ENCODE measurements at regions not wholly inside any gene's neighbourhood (a gene's known extent, or its start where the extent isn't known, plus 50 kb on each side); places are given as distances from the start of the nearest gene placed in this dataset.
"Not testable (repeated sequence)": the region's sequence is repeated elsewhere in the genome, so short reads cannot be mapped to it uniquely, and the experiment has no call there.

- DNase-seq, result no peak
Measured at GRCh38 chr9:129453734-129454133, 167.2 kb downstream of the C9orf50 start.

GRCh38 chr9:129451669-129452068, 169.2 kb downstream of the C9orf50 start:
- no peak for DNase-seq

GRCh38 chr9:129451089-129451656, 169.7 kb downstream of the C9orf50 start:
- no peak for DNase-seq

GRCh38 chr9:129449066-129449465, 171.8 kb downstream of the C9orf50 start:
- DNase-seq, result no peak

GRCh38 chr9:129446828-129447550, 173.9 kb downstream of the C9orf50 start:
- DNase-seq, result no peak

- no peak for DNase-seq
Measured at GRCh38 chr9:129445794-129446306, 175.1 kb downstream of the C9orf50 start.

- not testable (repeated sequence) for DNase-seq
Measured at GRCh38 chr9:129443515-129444164, 177.3 kb downstream of the C9orf50 start.

- DNase-seq, result no peak
Measured at GRCh38 chr9:129442803-129443511, 177.9 kb downstream of the C9orf50 start.

- no peak for DNase-seq
Measured at GRCh38 chr9:129441852-129442251, 179.0 kb downstream of the C9orf50 start.

- DNase-seq, result no peak
Measured at GRCh38 chr9:129440435-129441186, 180.3 kb downstream of the C9orf50 start.

- no peak for DNase-seq
Measured at GRCh38 chr9:129439242-129439641, 181.7 kb downstream of the C9orf50 start.

GRCh38 chr9:129437626-129438323, 183.1 kb downstream of the C9orf50 start:
- no peak for DNase-seq

GRCh38 chr9:129436751-129437625, 183.9 kb downstream of the C9orf50 start:
- no peak for DNase-seq

GRCh38 chr9:129435988-129436717, 184.7 kb downstream of the C9orf50 start:
- no peak for DNase-seq

- no peak for DNase-seq
Measured at GRCh38 chr9:129435291-129435690, 185.6 kb downstream of the C9orf50 start.

GRCh38 chr9:129434187-129434586, 186.7 kb downstream of the C9orf50 start:
- no peak for DNase-seq

- DNase-seq, result no peak
Measured at GRCh38 chr9:129432297-129433154, 188.4 kb downstream of the C9orf50 start.

GRCh38 chr9:129430940-129431643, 189.8 kb downstream of the C9orf50 start:
- no peak for DNase-seq
